RCC 7860 (cell line): ENCODE measurements at regions not wholly inside any gene's neighbourhood (a gene's known extent, or its start where the extent isn't known, plus 50 kb on each side); places are given as distances from the start of the nearest gene placed in this dataset.

Experiments
- DNase-seq: peaks from one replicate; pipeline ENCODE4 v3.0.0-alpha.2; 2015; ENCODE audit warnings: low spot score
- FAIRE-seq: peaks from 2 replicates; lab custom pipeline; 2012; peaks lifted over from hg19 to GRCh38; lab: Jason Lieb, UNC

DNA sequence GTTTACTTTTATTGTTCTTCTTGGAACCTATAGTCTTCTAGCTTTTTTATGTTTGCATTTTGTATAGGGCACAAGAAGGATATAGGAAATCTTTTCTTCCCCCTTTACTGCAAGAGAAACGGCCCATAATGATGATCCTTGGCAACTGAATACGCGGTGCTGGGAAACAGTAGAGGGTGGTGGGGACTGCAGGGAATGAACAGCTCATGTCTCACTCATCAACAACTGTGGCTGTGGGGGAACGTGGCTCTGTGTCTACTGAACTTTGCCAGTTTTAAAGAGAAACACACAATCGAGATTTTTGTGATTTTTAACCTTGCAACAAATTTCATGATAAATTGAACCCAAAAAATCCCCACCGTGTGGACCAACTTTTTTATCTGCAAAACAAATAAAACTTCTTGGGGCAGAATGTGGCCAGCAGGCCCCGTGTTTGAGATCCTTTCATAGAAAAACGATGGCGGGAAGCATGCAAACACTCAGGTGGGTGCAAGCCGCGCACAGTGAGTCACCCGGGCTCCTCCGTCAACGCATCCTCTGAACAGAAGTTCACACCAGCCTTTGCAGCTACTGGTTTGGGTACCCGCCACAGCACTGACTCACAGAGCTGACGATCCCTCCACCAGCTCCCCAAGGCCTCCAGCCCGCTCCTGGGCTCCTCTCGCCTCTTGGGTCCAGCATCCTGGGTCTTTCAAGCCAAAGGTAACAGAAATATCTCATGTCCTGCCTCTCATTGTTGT is 149.3 kb downstream of the COL6A3 start:
- DNase-seq (no peak), FAIRE-seq (no peak)

DNA sequence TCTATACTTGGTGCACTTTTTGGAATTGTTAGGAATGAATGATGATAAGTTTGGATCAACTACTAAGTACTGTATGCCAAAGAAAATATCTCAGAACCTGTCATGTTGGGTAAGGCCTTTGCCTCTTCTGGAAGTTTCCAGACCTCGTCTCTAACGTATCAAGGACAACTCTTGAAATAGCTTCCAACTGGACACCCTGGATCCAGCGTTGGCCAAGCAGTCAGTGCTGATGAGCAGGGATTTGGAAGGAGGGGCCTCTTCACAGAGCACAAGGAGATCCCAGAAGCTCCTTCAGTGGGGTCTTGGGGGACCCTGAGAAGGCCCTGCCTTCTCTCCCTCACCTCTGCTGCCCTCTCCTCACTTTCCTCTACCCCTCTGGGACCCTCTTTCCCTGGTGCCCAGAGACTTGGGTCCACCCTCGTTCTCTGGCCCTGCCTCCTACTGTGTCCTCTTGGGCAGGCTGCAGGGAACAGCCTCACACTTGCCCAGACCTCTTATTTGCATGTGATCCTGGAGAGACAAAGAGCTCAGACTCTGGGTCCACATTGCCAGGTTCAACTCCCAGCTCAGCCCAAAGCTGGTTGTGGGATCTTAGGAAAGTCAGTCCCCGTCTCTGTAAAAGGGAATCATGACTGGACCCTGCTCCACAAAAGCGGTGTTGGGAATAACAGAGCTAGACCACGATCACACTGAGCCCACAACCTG is 145.8 kb downstream of the COL6A3 start:
- no peak for DNase-seq
- FAIRE-seq: no peak

DNA sequence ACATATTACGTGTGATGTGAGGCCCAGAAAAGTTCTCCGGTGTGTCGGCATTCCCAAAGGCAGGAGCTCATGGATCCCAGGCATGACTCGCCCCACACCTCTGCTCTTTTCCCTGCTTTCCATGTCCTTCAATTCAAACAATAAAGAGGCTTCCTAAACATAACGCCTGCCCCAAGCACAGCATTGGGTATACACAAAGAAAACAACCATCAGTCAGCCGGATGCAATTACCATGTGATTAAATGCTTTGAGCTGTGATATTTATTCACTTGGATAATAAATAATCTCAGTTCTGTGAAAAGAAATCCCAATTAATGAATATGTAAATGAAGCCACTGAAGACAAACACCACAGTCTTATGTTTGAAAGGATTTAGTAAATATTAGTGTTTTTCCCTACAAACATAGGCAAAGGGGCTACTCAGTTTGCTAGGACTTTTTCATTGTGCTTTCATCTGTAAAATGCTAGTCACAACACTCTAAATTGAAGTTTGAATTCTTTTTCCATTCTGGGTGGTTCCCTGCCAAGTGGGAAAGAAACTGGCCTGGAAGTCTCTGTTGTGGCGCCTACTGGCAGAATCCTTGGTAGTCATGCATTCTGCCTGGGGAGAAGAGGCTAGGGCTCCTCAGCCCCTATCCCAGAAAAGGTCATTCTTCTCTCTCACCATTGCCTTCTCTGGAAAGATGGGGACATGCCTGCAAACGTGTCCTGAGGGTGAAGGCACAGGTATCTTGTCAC is 144.7 kb downstream of the COL6A3 start:
- FAIRE-seq (no peak), DNase-seq (no peak)

DNA sequence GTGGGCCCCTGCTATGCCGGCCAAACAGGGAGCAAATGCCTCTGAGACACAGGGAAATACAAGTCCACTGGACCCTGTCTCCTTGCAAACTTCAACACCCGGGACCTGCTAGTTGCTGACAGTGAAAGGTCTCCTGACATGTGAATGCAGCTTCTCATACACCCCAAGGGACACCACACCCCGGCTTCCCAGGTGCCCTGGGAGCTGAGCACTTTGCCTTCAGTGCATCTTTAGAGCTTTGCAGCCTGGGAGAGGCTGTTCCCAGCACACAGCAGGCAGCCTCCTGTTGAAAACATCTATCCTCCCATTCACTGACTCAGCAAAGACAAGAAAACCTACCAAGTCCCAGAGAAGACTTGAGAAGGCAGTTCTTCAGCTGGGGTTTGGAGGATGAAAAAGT is 143.4 kb downstream of the COL6A3 start:
- FAIRE-seq: no peak

DNA sequence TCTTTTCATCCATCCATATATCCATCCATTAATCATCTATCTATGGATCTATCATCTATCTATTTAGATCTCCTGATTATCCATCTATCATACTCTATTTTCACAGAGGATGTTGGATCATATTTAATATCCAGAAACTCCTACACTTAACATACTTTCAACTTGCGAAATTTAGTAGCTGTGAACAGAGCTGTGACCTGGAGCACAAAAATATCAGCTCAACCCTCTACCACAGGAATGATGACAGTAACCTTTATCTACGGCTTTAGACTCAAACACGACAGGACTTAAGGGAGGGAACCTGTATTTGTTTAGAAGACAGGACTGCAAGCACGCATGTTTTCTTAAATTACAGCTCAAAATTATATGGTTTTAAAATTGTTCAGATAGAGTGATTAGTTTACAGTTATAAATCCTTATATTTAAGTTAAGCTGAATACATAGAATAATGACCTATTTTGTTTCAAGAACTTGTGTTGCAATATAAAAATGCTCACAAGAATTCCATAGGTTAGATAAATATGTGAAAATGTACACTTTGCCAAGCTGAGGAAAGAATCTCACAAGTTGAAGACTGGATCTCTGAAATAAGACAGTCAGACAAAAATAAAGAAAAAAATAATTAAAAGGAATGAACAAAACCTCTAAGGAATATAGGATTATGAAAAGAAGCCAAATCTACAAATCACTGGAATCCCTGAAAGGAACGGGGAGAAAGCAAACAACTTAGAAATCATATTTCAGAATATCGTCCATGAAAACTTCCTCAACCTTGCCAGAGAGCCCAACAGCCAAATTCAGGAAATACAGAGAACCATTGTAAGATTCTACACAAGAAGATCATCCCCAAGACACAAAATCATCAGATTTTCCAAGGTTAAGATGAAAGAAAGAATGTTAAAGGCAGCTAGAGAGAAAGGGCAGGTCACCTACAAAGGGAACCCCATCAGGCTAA is 142.0 kb downstream of the COL6A3 start:
- no peak for DNase-seq
- no peak for FAIRE-seq

More for the DNA sequence above, 143.4 kb downstream of the COL6A3 start:
- DNase-seq: no peak
